Stimulated activated naive CD8-positive, alpha-beta T cell treated with anti-CD3 and anti-CD28 coated beads, Interleukin-15, Interleukin-2, amounts not matched to agents 100 U/mL and 50 U/mL, for 24 hours (primary cell): ENCODE measurements at regions not wholly inside any gene's neighbourhood (a gene's known extent, or its start where the extent isn't known, plus 50 kb on each side); places are given as distances from the start of the nearest gene placed in this dataset.
"Not testable (repeated sequence)": the region's sequence is repeated elsewhere in the genome, so short reads cannot be mapped to it uniquely, and the experiment has no call there.

Source experiments
- ATAC-seq: fragments of 150-1000 bp; cut with Tn5 transposase; one replicate; pipeline ENCODE4 v1.10.0; 2021
- DNase-seq: peaks from one replicate; pipeline ENCODE4 v3.0.0; 2021

- ATAC-seq, DNase-seq: not testable (repeated sequence)
Measured at GRCh38 chr9:42431616-42432010, 248.2 kb downstream of the SPATA31A6 start.

DNA sequence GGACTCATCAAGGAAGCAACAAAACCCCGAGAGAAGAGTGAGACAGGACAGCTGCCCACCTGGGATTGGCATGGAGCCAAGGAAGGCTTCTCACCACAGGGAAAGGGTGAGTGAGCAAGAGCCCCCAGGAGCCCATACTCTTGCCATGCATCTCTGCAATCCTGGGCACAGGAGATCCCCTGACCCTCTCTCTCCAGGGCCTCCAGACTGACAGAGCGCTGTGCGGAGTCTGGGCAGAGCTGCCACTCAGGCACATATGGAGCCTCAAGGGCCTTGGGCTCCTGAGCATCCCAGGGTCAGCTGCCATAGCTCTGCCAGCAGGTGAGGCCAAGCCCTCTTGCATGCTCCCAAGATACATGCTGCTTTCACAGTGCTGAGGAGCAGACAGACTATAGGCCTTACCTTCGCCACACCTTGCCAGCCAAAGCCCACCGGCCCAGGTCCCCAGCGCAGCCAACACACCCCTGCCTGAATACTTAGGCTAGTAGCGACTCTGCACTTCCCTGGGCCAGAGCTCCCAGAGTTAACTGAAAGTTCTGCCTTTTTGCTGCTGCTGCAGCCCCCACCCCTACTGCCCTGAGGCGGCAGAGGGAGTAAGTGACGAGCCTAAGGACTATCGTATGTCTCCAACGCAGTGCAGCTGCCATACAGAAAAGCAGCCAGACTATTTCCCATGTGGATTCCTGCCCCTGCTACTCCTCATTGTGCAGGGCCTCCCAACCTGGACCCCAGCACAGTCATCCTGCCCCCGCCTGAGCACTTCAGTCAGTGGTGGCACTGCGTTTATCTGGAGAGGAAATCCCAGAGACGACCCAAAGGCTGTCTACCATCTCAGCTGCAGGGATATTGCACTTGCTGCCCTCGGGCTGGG is 251.6 kb downstream of the SPATA31A6 start:
- DNase-seq, ATAC-seq: not testable (repeated sequence)

DNA sequence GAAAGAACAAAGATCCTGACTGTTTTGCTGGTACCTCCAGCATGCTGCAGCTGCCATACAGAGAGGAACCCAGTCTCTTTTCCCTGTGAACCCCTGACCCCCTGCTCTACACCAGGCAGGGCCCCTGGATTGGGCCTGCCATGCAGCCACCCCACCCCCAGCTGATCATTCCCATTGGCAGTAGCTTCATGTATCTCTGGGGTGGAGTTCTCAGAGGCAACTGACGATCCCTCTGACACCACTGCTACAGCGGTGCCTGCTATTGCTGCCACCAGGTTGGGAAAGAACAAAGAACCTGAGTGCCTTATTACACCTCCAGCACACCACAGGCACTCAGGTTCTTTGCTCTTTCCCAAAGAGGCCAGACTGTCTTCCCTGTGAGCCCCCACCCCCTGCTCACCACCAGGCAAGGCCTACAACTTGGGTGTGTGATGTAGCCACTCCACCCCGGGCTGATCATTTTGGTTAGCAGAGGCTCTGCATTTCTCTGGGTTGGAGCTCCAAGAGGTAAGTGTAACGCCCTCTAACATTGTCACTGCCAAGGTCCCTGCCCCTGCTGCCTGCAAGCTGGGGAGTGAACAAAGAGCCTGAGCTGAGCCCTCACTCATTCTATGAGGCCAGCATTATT is 252.4 kb downstream of the SPATA31A6 start:
- DNase-seq, result not testable (repeated sequence)

DNA sequence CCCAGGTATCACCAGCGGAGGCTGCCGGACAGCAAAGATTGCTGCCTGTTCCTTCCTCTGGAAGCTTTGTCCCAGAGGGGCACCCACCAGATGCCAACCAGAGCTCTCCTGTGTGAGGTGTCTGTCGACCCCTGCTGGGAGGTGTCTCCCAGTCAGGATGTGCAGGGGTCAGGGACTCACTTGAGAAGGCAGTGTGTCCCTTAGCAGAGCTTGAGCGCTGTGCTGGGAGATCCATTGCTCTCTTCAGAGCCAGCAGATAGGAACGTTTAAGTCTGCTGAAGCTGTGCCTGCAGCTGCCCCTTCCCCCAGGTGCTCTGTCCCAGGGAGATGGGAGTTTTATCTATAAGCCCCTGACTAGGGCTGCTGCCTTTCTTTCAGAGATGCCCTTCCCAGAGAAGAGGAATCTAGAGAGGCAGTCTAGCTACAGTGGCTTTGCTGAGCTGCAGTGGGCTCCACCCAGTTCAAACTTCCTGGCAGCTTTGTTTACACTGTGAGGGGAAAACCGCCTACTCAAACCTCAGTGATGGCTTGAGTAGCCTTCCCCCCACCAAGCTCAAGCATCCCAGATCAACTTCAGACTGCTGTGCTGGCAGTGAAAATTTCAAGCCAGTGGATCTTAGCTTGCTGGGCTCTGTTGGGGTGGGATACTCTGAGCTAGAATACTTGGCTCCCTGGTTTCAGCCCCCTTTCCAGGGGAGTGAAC is 253.7 kb downstream of the SPATA31A6 start:
- DNase-seq, ATAC-seq: not testable (repeated sequence)

More for the DNA sequence above, 252.4 kb downstream of the SPATA31A6 start:
- peak; percentile 14 for ATAC-seq

DNA sequence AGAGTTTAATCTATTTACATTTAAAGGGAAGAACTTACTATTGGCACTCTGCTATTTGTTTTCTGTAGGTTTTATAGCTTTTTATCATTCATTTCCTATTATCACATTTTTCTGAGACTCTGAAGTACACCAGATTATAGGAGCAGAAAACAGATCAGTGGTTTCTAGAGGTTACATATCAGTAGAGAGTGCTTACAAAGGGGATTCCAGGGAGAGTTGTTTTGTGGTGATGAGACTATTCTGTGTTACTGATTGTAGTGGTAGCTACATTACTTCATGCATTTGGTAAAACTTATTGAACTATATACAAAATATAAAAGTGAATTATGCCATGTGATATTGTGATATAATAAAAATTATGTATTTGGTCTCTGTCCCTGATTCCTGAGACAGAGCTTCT is 259.2 kb downstream of the SPATA31A6 start:
- not testable (repeated sequence) for ATAC-seq, DNase-seq

GRCh38 chr9:42443414-42443813 is 260.0 kb downstream of the SPATA31A6 start:
- not testable (repeated sequence) for ATAC-seq, DNase-seq

- not testable (repeated sequence) for DNase-seq, ATAC-seq
Measured at GRCh38 chr9:42461436-42461835, 278.0 kb downstream of the SPATA31A6 start.

DNA sequence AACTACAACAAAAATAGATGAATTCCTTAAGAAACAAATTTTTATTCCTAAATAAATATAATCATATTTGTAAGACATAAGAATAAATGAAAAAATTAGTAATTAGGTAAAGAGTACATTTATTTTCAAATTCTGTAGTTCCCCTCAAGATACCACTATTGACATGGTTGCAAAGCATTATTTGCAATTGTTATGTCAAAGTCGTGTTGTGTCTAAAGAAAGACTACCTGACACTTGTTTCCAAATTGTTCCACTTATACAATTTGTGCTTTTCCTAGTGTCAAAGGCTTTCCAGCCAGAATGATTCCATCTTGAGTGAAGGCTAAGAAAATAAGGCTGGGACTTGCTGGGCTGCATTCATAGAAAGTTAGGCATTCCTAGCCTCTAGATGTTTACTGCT is 278.4 kb downstream of the SPATA31A6 start:
- not testable (repeated sequence) for ATAC-seq, DNase-seq

DNA sequence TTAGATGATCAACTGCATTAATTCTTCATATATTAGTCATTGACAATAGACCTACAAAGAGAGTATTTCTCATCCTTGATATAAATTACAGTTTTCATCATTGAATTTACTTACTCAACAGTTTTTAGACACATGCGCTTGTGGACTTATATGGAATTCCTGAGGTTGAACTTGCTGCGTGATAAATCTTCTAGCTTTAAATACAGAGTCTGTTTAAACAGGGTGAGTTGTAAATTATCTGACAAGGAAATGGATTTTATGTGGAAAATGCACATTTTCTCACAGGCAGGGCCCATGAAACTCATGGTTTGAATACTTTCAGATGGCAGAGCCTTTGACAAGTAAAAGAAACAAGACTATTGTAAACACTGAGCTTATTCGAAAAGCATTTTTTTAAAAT is 280.5 kb downstream of the SPATA31A6 start:
- not testable (repeated sequence) for DNase-seq, ATAC-seq

GRCh38 chr9:42470577-42470976 is 287.1 kb downstream of the SPATA31A6 start:
- not testable (repeated sequence) for DNase-seq

GRCh38 chr9:42490989-42491388 is 307.5 kb downstream of the SPATA31A6 start:
- not testable (repeated sequence) for DNase-seq, ATAC-seq

More at GRCh38 chr9:42470577-42470976, 287.1 kb downstream of the SPATA31A6 start:
- ATAC-seq, result not testable (repeated sequence)

DNA sequence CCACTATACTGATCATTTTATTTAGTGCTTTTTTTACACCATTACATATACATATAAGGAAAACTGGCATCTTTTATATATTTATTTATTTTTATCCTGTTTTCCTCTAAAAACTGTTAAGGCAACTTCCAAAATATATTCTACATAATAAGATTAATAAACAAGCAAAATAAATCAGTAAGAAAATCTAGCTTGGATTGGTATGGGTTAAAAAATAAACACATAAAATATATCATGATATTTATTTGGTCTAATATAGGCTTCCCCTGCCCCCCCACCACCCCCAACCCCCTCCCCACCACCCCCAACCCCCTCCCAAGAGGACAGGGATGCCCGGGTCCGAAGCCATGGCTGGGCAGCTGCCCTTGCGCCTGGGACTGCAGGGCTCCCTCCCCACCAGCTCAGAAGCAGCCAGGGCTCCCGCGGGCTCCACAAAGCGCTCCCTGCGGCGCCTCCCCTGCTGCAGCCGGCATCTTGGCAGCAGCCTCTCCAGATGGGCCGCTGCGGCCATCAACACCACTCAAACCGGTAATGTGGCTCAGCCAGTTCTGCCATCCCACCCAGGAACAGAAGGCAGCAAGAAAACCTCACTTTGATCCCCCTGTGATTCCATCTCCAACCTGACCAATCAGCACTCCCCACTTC is 319.3 kb downstream of the SPATA31A6 start:
- ATAC-seq, DNase-seq: not testable (repeated sequence)

GRCh38 chr9:42508111-42508510 is 324.7 kb downstream of the SPATA31A6 start:
- DNase-seq, ATAC-seq: not testable (repeated sequence)

- DNase-seq, ATAC-seq: not testable (repeated sequence)
Measured at GRCh38 chr9:42513535-42513934, 330.1 kb downstream of the SPATA31A6 start.

GRCh38 chr9:42534325-42534983 is 351.0 kb downstream of the SPATA31A6 start:
- ATAC-seq, result not testable (repeated sequence)

DNA sequence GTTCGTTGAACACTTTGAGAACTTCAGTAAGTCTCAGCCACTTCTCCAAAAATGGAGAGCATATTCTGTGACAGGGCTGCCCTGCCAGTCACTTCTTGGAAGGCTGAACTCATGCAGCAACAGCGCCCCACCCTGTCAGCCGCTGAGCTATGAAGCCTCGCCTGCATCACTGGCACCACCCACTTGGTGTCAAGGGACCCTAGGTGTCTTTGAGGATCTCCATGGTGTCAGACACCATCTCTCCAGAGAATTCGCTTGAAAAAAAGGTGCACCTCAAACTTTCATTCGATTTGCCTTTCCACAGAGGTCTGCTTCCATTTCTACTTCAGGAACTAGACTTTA is 351.5 kb downstream of the SPATA31A6 start:
- not testable (repeated sequence) for ATAC-seq
- DNase-seq, result peak; percentile 8

More at GRCh38 chr9:42534325-42534983, 351.0 kb downstream of the SPATA31A6 start:
- DNase-seq, result not testable (repeated sequence)

- DNase-seq, result not testable (repeated sequence)
Measured at GRCh38 chr9:42550789-42551357, 367.4 kb downstream of the SPATA31A6 start.

DNA sequence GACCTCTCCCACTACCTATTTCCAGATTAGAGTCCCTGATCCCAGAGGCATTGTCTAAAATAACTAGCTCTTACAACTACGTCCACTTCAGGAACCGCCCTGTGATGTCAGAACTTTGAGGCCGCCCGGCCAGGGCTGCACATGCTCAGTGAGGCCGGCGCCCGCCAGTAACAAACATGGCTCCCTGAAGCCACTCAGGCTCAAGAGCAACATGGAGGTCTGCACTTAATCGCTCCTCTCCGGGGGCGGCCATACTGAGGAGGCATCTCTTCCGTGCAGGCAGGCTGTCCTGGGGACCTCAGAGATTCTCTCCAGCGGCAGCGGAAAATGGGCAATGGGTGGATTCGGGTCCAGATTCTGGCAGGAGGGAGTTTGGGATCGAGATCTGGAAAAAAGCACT is 385.1 kb downstream of the SPATA31A6 start:
- not testable (repeated sequence) for DNase-seq, ATAC-seq

More at GRCh38 chr9:42550789-42551357, 367.4 kb downstream of the SPATA31A6 start:
- ATAC-seq, result not testable (repeated sequence)

DNA sequence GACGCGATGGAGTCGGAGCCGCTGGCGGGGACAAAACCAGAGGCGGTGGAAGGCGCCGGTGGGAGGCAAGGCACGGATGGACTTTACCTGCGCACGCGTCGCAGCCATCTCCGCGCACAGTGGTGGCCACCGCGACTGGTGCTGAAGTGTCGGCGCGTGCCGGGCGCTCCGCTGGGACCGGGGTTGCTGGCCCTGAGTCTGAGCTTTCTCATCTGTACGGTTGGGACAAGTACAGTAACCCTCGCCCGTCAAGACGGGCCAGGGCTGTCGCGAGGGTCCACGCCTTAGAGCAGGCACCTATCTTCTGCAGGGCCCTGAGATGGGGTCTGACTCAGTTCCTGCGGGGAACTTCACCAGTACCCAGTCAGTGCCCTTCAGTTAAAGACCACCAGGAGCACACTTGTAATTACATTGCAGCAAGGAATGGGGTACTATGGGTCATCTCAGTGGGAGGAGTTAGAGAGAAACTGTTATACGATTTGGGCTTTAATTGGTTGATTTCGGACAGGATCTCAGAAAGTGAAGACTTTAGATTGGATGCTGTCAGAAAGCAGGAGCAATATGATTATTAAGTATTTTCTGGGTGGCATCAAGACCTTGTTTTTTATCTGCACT is 385.6 kb downstream of the SPATA31A6 start:
- DNase-seq, result peak; percentile 2
- not testable (repeated sequence) for ATAC-seq

DNA sequence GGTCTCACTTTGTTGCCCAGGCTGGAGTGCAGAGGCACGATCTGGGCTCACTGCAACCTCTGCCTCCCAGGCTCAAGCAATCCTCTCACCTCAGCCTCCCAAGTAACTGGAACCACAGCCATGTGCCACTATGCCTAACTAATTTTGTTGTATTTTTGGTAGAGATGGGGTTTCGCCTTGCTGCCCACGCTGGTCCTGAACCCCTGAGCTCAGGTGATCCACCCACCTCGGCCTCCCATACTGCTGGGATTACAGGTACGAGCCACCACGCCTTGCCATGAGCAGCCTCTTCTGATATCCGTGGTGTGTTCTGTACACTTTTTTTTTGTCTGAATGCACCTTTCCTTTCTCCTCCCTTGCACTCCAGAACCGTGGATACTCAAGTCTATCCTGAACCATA is 394.4 kb downstream of the SPATA31A6 start:
- not testable (repeated sequence) for ATAC-seq, DNase-seq
